ENCODE measurements at regions not wholly inside any gene's neighbourhood (a gene's known extent, or its start where the extent isn't known, plus 50 kb on each side); places are given as distances from the start of the nearest gene placed in this dataset.

DNA sequence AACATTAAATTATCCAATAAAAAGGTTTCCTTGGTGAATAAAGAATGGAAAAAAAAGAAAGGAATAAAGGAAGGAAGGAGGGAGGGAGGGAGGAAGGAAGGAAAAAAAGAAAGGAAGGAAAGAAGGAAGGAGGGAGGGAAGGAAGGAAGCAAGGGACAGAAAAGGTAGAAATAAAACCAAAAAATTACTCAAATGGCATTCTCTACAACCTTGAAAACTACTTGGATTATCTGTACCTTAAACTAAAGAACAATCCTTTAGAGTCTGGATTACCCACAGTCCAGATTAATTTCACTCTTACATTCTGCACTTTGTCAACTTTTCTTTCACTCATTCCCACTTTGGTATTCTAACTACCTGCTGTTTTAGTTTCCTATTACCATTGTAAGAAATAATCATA, 361.8 kb upstream of the ADGRB3 start:
- no peak for TF ChIP-seq SP1 (CRISPR knock-in tag; IDR thresholded peaks at IDR 0.05)
- TF ChIP-seq, protein P1, sequence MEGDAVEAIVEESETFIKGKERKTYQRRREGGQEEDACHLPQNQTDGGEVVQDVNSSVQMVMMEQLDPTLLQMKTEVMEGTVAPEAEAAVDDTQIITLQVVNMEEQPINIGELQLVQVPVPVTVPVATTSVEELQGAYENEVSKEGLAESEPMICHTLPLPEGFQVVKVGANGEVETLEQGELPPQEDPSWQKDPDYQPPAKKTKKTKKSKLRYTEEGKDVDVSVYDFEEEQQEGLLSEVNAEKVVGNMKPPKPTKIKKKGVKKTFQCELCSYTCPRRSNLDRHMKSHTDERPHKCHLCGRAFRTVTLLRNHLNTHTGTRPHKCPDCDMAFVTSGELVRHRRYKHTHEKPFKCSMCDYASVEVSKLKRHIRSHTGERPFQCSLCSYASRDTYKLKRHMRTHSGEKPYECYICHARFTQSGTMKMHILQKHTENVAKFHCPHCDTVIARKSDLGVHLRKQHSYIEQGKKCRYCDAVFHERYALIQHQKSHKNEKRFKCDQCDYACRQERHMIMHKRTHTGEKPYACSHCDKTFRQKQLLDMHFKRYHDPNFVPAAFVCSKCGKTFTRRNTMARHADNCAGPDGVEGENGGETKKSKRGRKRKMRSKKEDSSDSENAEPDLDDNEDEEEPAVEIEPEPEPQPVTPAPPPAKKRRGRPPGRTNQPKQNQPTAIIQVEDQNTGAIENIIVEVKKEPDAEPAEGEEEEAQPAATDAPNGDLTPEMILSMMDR (IDR thresholded peaks at IDR 0.05 in 2 of 3, conservative IDR thresholded peaks at IDR 0.05 in 1 of 3; ENCODE audit: insufficient read depth in 2 of 3, low read depth in 1 of 3, low read length in 3 of 3): no peak

Measured in K562 (cell line).